ENCODE measurements at regions not wholly inside any gene's neighbourhood (a gene's known extent, or its start where the extent isn't known, plus 50 kb on each side); places are given as distances from the start of the nearest gene placed in this dataset.

DNA sequence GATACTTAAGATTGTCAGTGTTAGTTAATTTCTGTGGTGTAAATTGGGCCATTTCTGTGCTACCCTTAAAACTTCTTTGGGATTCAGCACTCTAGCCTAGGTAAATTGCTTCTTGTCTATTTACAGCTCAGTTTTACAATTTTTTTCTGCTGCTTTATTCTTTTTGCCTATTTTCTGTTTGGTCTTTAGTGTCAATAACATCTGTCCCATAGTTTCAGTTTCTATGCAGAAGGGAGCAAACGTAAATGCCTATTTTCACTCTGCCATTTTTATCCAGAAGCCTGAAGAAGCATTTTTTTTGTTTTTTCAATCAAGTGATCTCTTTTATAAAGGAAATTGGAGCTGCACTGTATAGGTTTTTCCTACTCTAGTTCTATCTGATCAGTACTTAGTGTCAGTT, 564.9 kb upstream of the MEX3C start:
- TF ChIP-seq POLR2AphosphoS5 (IDR thresholded peaks at IDR 0.05) (no peak), POLR2A (IDR thresholded peaks at IDR 0.05) (no peak), EP300 (IDR thresholded peaks at IDR 0.05) (no peak)
- TF ChIP-seq, protein P1, sequence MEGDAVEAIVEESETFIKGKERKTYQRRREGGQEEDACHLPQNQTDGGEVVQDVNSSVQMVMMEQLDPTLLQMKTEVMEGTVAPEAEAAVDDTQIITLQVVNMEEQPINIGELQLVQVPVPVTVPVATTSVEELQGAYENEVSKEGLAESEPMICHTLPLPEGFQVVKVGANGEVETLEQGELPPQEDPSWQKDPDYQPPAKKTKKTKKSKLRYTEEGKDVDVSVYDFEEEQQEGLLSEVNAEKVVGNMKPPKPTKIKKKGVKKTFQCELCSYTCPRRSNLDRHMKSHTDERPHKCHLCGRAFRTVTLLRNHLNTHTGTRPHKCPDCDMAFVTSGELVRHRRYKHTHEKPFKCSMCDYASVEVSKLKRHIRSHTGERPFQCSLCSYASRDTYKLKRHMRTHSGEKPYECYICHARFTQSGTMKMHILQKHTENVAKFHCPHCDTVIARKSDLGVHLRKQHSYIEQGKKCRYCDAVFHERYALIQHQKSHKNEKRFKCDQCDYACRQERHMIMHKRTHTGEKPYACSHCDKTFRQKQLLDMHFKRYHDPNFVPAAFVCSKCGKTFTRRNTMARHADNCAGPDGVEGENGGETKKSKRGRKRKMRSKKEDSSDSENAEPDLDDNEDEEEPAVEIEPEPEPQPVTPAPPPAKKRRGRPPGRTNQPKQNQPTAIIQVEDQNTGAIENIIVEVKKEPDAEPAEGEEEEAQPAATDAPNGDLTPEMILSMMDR (IDR thresholded peaks at IDR 0.05): no peak

Measured in stomach (tissue), 4 donors.